ENCODE measurements at regions not wholly inside any gene's neighbourhood (a gene's known extent, or its start where the extent isn't known, plus 50 kb on each side); places are given as distances from the start of the nearest gene placed in this dataset.

- Mint-ChIP-seq H3K27ac (no peak overlapping the region), H3K9me3 (peaks cover 0 to 5% (median 0%) of the 10 kb centered on the region in 7 donors), H3K36me3 (no peaks in the 10 kb centered on the region), H3K4me3 (no peak overlapping the region), H3K4me1 (no peaks in the 10 kb centered on the region), H3K27me3 (no peaks in the 10 kb centered on the region)
- H3K27me3 ChIP-seq (ENCODE audit: control insufficient read depth, insufficient read depth, low read length): no peaks in the 10 kb centered on the region
- ATAC-seq (ENCODE audit: low read depth in 2 of 2) (no peak), DNase-seq (no peak)
- no peak overlapping the region for H3K4me3 ChIP-seq (ENCODE audit: low read depth, low read length)
- no peaks in the 10 kb centered on the region for H3K9me3 ChIP-seq (ENCODE audit: control insufficient read depth in 2 of 2, low read length in 2 of 2)
- no peaks in the 10 kb centered on the region for H3K4me1 ChIP-seq (ENCODE audit: control insufficient read depth, insufficient read depth, low read length, poor library complexity, severe bottlenecking)
- no peak overlapping the region for H3K27ac ChIP-seq (ENCODE audit: insufficient read depth, low read length, poor library complexity, severe bottlenecking)
- H3K36me3 ChIP-seq (ENCODE audit: control insufficient read depth, insufficient read depth, low read length): no peaks in the 10 kb centered on the region
Measured at GRCh38 chr2:118622108-118622507, 225.3 kb downstream of the EN1 start.

- Mint-ChIP-seq H3K4me1 (no peaks in the 10 kb centered on the region), H3K27ac (no peak overlapping the region)
Measured at GRCh38 chr2:118618279-118618678, 229.2 kb downstream of the EN1 start.

GRCh38 chr2:118616432-118616831 lies 231.0 kb downstream of the EN1 start:
- H3K27me3 ChIP-seq (ENCODE audit: control insufficient read depth, insufficient read depth, low read length): no peaks in the 10 kb centered on the region
- no peak overlapping the region for H3K27ac ChIP-seq (ENCODE audit: insufficient read depth, low read length, poor library complexity, severe bottlenecking)
- Mint-ChIP-seq H3K27me3 (no peaks in the 10 kb centered on the region), H3K36me3 (no peaks in the 10 kb centered on the region), H3K4me3 (no peak overlapping the region), H3K4me1 (no peaks in the 10 kb centered on the region), H3K9me3 (peaks cover 0 to 2% (median 0%) of the 10 kb centered on the region in 7 donors), H3K27ac (no peak overlapping the region)
- no peak overlapping the region for H3K4me3 ChIP-seq (ENCODE audit: low read depth, low read length)
- DNase-seq: no peak
- no peaks in the 10 kb centered on the region for H3K36me3 ChIP-seq (ENCODE audit: control insufficient read depth, insufficient read depth, low read length)
- H3K9me3 ChIP-seq (ENCODE audit: control insufficient read depth in 2 of 2, low read length in 2 of 2): no peaks in the 10 kb centered on the region
- ATAC-seq (ENCODE audit: low read depth in 2 of 2): no peak
- H3K4me1 ChIP-seq (ENCODE audit: control insufficient read depth, insufficient read depth, low read length, poor library complexity, severe bottlenecking): no peaks in the 10 kb centered on the region

More at GRCh38 chr2:118618279-118618678, 229.2 kb downstream of the EN1 start:
- Histone ChIP-seq H3K27ac (ENCODE audit: insufficient read depth, low read length, poor library complexity, severe bottlenecking) (no peak overlapping the region), H3K9me3 (ENCODE audit: control insufficient read depth in 2 of 2, low read length in 2 of 2) (no peaks in the 10 kb centered on the region), H3K27me3 (ENCODE audit: control insufficient read depth, insufficient read depth, low read length) (no peaks in the 10 kb centered on the region), H3K36me3 (ENCODE audit: control insufficient read depth, insufficient read depth, low read length) (no peaks in the 10 kb centered on the region), H3K4me3 (ENCODE audit: low read depth, low read length) (no peak overlapping the region), H3K4me1 (ENCODE audit: control insufficient read depth, insufficient read depth, low read length, poor library complexity, severe bottlenecking) (no peaks in the 10 kb centered on the region)
- DNase-seq (no peak), ATAC-seq (ENCODE audit: low read depth in 2 of 2) (no peak)
- Mint-ChIP-seq H3K4me3 (no peak overlapping the region), H3K27me3 (no peaks in the 10 kb centered on the region), H3K9me3 (peaks cover 0 to 2% (median 0%) of the 10 kb centered on the region in 7 donors), H3K36me3 (no peaks in the 10 kb centered on the region)

GRCh38 chr2:118614841-118615271 lies 232.6 kb downstream of the EN1 start:
- ATAC-seq (ENCODE audit: low read depth in 2 of 2) (no peak), DNase-seq (no peak)
- H3K27me3 Mint-ChIP-seq: no peaks in the 10 kb centered on the region
- H3K27me3 ChIP-seq (ENCODE audit: control insufficient read depth, insufficient read depth, low read length): no peaks in the 10 kb centered on the region
- no peak overlapping the region for H3K4me3 ChIP-seq (ENCODE audit: low read depth, low read length)
- H3K36me3 ChIP-seq (ENCODE audit: control insufficient read depth, insufficient read depth, low read length): no peaks in the 10 kb centered on the region
- no peak overlapping the region for H3K27ac Mint-ChIP-seq
- H3K27ac ChIP-seq (ENCODE audit: insufficient read depth, low read length, poor library complexity, severe bottlenecking): no peak overlapping the region
- H3K4me3 Mint-ChIP-seq: no peak overlapping the region
- no peaks in the 10 kb centered on the region for H3K4me1 ChIP-seq (ENCODE audit: control insufficient read depth, insufficient read depth, low read length, poor library complexity, severe bottlenecking)
- H3K9me3 Mint-ChIP-seq: peaks cover 0 to 4% (median 0%) of the 10 kb centered on the region in 7 donors
- H3K4me1 Mint-ChIP-seq: no peaks in the 10 kb centered on the region
- H3K36me3 Mint-ChIP-seq: no peaks in the 10 kb centered on the region
- no peaks in the 10 kb centered on the region for H3K9me3 ChIP-seq (ENCODE audit: control insufficient read depth in 2 of 2, low read length in 2 of 2)

- H3K36me3 Mint-ChIP-seq: no peaks in the 10 kb centered on the region
- peaks cover 0 to 4% (median 0%) of the 10 kb centered on the region in 7 donors for H3K9me3 Mint-ChIP-seq
- Histone ChIP-seq H3K27ac (ENCODE audit: insufficient read depth, low read length, poor library complexity, severe bottlenecking) (no peak overlapping the region), H3K27me3 (ENCODE audit: control insufficient read depth, insufficient read depth, low read length) (no peaks in the 10 kb centered on the region), H3K4me1 (ENCODE audit: control insufficient read depth, insufficient read depth, low read length, poor library complexity, severe bottlenecking) (no peaks in the 10 kb centered on the region), H3K4me3 (ENCODE audit: low read depth, low read length) (no peak overlapping the region), H3K36me3 (ENCODE audit: control insufficient read depth, insufficient read depth, low read length) (no peaks in the 10 kb centered on the region), H3K9me3 (ENCODE audit: control insufficient read depth in 2 of 2, low read length in 2 of 2) (no peaks in the 10 kb centered on the region)
- ATAC-seq (ENCODE audit: low read depth in 2 of 2): no peak
- DNase-seq: no peak
- no peak overlapping the region for H3K27ac Mint-ChIP-seq
- H3K27me3 Mint-ChIP-seq: no peaks in the 10 kb centered on the region
- no peaks in the 10 kb centered on the region for H3K4me1 Mint-ChIP-seq
- H3K4me3 Mint-ChIP-seq: no peak overlapping the region
Measured at GRCh38 chr2:118613737-118614136, 233.7 kb downstream of the EN1 start.

GRCh38 chr2:118611691-118612090 lies 235.8 kb downstream of the EN1 start:
- Histone ChIP-seq H3K36me3 (ENCODE audit: control insufficient read depth, insufficient read depth, low read length) (no peaks in the 10 kb centered on the region), H3K27me3 (ENCODE audit: control insufficient read depth, insufficient read depth, low read length) (no peaks in the 10 kb centered on the region), H3K4me3 (ENCODE audit: low read depth, low read length) (no peak overlapping the region), H3K27ac (ENCODE audit: insufficient read depth, low read length, poor library complexity, severe bottlenecking) (no peak overlapping the region), H3K9me3 (ENCODE audit: control insufficient read depth in 2 of 2, low read length in 2 of 2) (no peaks in the 10 kb centered on the region), H3K4me1 (ENCODE audit: control insufficient read depth, insufficient read depth, low read length, poor library complexity, severe bottlenecking) (no peaks in the 10 kb centered on the region)
- no peaks in the 10 kb centered on the region for H3K36me3 Mint-ChIP-seq
- DNase-seq (no peak), ATAC-seq (ENCODE audit: low read depth in 2 of 2) (no peak)
- H3K4me1 Mint-ChIP-seq: no peaks in the 10 kb centered on the region
- H3K4me3 Mint-ChIP-seq: no peak overlapping the region
- H3K9me3 Mint-ChIP-seq: peaks cover 0 to 4% (median 0%) of the 10 kb centered on the region in 7 donors
- H3K27ac Mint-ChIP-seq: no peak overlapping the region
- no peaks in the 10 kb centered on the region for H3K27me3 Mint-ChIP-seq

GRCh38 chr2:118609138-118609537 lies 238.3 kb downstream of the EN1 start:
- no peak for ATAC-seq (ENCODE audit: low read depth in 2 of 2)
- H3K27ac ChIP-seq (ENCODE audit: insufficient read depth, low read length, poor library complexity, severe bottlenecking): no peak overlapping the region
- no peaks in the 10 kb centered on the region for H3K27me3 Mint-ChIP-seq
- no peaks in the 10 kb centered on the region for H3K4me1 Mint-ChIP-seq
- no peaks in the 10 kb centered on the region for H3K36me3 Mint-ChIP-seq
- no peaks in the 10 kb centered on the region for H3K9me3 ChIP-seq (ENCODE audit: control insufficient read depth in 2 of 2, low read length in 2 of 2)
- H3K4me3 Mint-ChIP-seq: no peak overlapping the region
- no peaks in the 10 kb centered on the region for H3K27me3 ChIP-seq (ENCODE audit: control insufficient read depth, insufficient read depth, low read length)
- DNase-seq: no peak
- no peaks in the 10 kb centered on the region for H3K36me3 ChIP-seq (ENCODE audit: control insufficient read depth, insufficient read depth, low read length)
- no peak overlapping the region for H3K27ac Mint-ChIP-seq
- no peak overlapping the region for H3K4me3 ChIP-seq (ENCODE audit: low read depth, low read length)
- peaks cover 0 to 4% (median 0%) of the 10 kb centered on the region in 7 donors for H3K9me3 Mint-ChIP-seq
- H3K4me1 ChIP-seq (ENCODE audit: control insufficient read depth, insufficient read depth, low read length, poor library complexity, severe bottlenecking): no peaks in the 10 kb centered on the region

GRCh38 chr2:118607641-118608040 lies 239.8 kb downstream of the EN1 start:
- no peaks in the 10 kb centered on the region for H3K36me3 Mint-ChIP-seq
- no peak for ATAC-seq (ENCODE audit: low read depth in 2 of 2)
- H3K4me3 ChIP-seq (ENCODE audit: low read depth, low read length): no peak overlapping the region
- H3K4me1 ChIP-seq (ENCODE audit: control insufficient read depth, insufficient read depth, low read length, poor library complexity, severe bottlenecking): no peaks in the 10 kb centered on the region
- no peaks in the 10 kb centered on the region for H3K36me3 ChIP-seq (ENCODE audit: control insufficient read depth, insufficient read depth, low read length)
- no peaks in the 10 kb centered on the region for H3K4me1 Mint-ChIP-seq
- no peak for DNase-seq
- H3K27ac Mint-ChIP-seq: no peak overlapping the region
- H3K27me3 Mint-ChIP-seq: peaks cover 6% of the 10 kb centered on the region
- no peaks in the 10 kb centered on the region for H3K9me3 ChIP-seq (ENCODE audit: control insufficient read depth in 2 of 2, low read length in 2 of 2)
- no peak overlapping the region for H3K27ac ChIP-seq (ENCODE audit: insufficient read depth, low read length, poor library complexity, severe bottlenecking)
- no peaks in the 10 kb centered on the region for H3K27me3 ChIP-seq (ENCODE audit: control insufficient read depth, insufficient read depth, low read length)
- H3K9me3 Mint-ChIP-seq: peaks cover 0 to 4% (median 0%) of the 10 kb centered on the region in 7 donors
- no peak overlapping the region for H3K4me3 Mint-ChIP-seq
